ENCODE measurements at regions not wholly inside any gene's neighbourhood (a gene's known extent, or its start where the extent isn't known, plus 50 kb on each side); places are given as distances from the start of the nearest gene placed in this dataset.

- DNase-seq = no peak
Observed at GRCh38 chr12:71009430-71010142, 89.0 kb upstream of the PTPRR start.

- no peak for DNase-seq
Observed at GRCh38 chr12:71008616-71009015, 88.1 kb upstream of the PTPRR start.

GRCh38 chr12:71007781-71008404, 87.4 kb upstream of the PTPRR start:
- peak; percentile 67 for DNase-seq

GRCh38 chr12:71007020-71007419, 86.5 kb upstream of the PTPRR start:
- no peak for DNase-seq

- DNase-seq = no peak
Observed at GRCh38 chr12:71005166-71005565, 84.6 kb upstream of the PTPRR start.

GRCh38 chr12:71004578-71004977, 84.0 kb upstream of the PTPRR start:
- DNase-seq = no peak

- no peak for DNase-seq
Observed at GRCh38 chr12:71000748-71001147, 80.2 kb upstream of the PTPRR start.

- DNase-seq = no peak
Observed at GRCh38 chr12:71000255-71000654, 79.7 kb upstream of the PTPRR start.

GRCh38 chr12:70994217-70994788, 73.8 kb upstream of the PTPRR start:
- DNase-seq = peak; percentile 89

- DNase-seq = no peak
Observed at GRCh38 chr12:70989232-70989631, 68.7 kb upstream of the PTPRR start.

GRCh38 chr12:70985850-70986249, 65.3 kb upstream of the PTPRR start:
- peak; percentile 75 for DNase-seq

- peak; percentile 52 for DNase-seq
Observed at GRCh38 chr12:70983692-70984091, 63.2 kb upstream of the PTPRR start.

- peak; percentile 85 for DNase-seq
Observed at GRCh38 chr12:70982991-70983390, 62.5 kb upstream of the PTPRR start.

- DNase-seq = peak; percentile 62
Observed at GRCh38 chr12:70982286-70982685, 61.7 kb upstream of the PTPRR start.

- DNase-seq = peak; percentile 75
Observed at GRCh38 chr12:70971001-70971794, 50.7 kb upstream of the PTPRR start.

All from fibroblast of skin of right biceps (primary cell).